ENCODE measurements at regions not wholly inside any gene's neighbourhood (a gene's known extent, or its start where the extent isn't known, plus 50 kb on each side); places are given as distances from the start of the nearest gene placed in this dataset.
A peak's percentile ranks its signal among the peaks of the same experiment; 100 is the strongest.

- no peaks in the 10 kb centered on the region for H3K79me2 ChIP-seq (ENCODE audit: control insufficient read depth, insufficient read depth, low read length, unreplicated experiment)
- no peaks in the 10 kb centered on the region for H3K36me3 ChIP-seq (ENCODE audit: insufficient read depth, low read length)
- H3K27me3 ChIP-seq (ENCODE audit: insufficient read depth, low read length): no peaks in the 10 kb centered on the region
- H3K27ac ChIP-seq (ENCODE audit: low read depth, low read length): no peak overlapping the region
- peak overlapping the region; percentile 51 for H3K4me3 ChIP-seq (ENCODE audit: low read depth, low read length)
- H3K4me1 ChIP-seq (ENCODE audit: control insufficient read depth, insufficient read depth, low read length, unreplicated experiment): no peaks in the 10 kb centered on the region
- peak overlapping the region; percentile 50 for H2AFZ ChIP-seq (ENCODE audit: low read length, unreplicated experiment)
Measured at GRCh38 chr4:29565256-29565655, 1154.9 kb upstream of the PCDH7 start.

DNA sequence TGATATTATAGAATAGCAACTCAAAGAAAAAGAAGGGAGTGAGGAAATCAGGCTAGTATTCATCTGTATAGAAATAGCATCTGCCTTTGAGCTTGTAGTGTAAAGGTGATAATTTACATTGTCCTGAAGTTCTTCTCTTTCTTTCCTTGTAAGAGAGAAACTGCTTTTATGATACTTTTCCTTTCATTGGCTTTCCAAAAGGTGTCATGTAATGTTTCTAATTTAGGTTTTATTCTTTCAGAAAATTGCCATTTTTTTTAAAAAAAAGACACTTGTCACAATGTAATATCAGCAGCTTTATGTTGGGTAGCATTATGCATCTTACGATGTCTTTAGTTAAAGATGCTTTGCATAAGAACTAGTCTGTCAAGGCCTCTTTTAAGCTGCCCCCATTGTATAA is 1153.8 kb upstream of the PCDH7 start:
- no peaks in the 10 kb centered on the region for H3K27me3 ChIP-seq (ENCODE audit: insufficient read depth, low read length)
- no peak overlapping the region for H3K4me3 ChIP-seq (ENCODE audit: low read depth, low read length)
- H2AFZ ChIP-seq (ENCODE audit: low read length, unreplicated experiment): peak overlapping the region; percentile 3

GRCh38 chr4:29571322-29571721 is 1148.8 kb upstream of the PCDH7 start:
- H2AFZ ChIP-seq (ENCODE audit: low read length, unreplicated experiment): no peak overlapping the region
- H3K4me1 ChIP-seq (ENCODE audit: control insufficient read depth, insufficient read depth, low read length, unreplicated experiment): no peaks in the 10 kb centered on the region
- H3K27me3 ChIP-seq (ENCODE audit: insufficient read depth, low read length): no peaks in the 10 kb centered on the region
- H3K36me3 ChIP-seq (ENCODE audit: insufficient read depth, low read length): no peaks in the 10 kb centered on the region
- H3K79me2 ChIP-seq (ENCODE audit: control insufficient read depth, insufficient read depth, low read length, unreplicated experiment): no peaks in the 10 kb centered on the region
- H3K4me3 ChIP-seq (ENCODE audit: low read depth, low read length): no peak overlapping the region
- H3K27ac ChIP-seq (ENCODE audit: low read depth, low read length): no peak overlapping the region

More for the DNA sequence above, 1153.8 kb upstream of the PCDH7 start:
- Histone ChIP-seq H3K79me2 (ENCODE audit: control insufficient read depth, insufficient read depth, low read length, unreplicated experiment) (no peaks in the 10 kb centered on the region), H3K27ac (ENCODE audit: low read depth, low read length) (no peak overlapping the region), H3K36me3 (ENCODE audit: insufficient read depth, low read length) (no peaks in the 10 kb centered on the region), H3K4me1 (ENCODE audit: control insufficient read depth, insufficient read depth, low read length, unreplicated experiment) (no peaks in the 10 kb centered on the region)

DNA sequence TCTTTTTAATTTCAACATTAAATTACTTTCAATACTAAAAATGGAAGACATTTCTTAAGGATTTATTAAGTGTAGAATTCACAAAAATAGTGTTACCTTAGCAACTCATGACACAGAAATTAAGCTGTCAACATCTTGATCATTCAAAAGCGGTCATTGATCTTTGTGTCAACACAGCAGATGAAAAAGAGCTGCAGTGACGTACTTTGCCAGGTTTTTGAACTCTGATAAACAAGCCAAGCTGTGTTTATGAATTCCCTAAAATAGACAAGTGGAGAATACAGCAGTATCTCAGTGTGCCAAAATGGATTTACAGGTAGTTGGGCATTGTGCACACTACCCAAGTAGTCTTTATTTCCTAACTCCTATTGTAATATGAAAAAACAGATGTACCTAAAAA is 1141.8 kb upstream of the PCDH7 start:
- Histone ChIP-seq H3K4me3 (ENCODE audit: low read depth, low read length) (no peak overlapping the region), H3K27me3 (ENCODE audit: insufficient read depth, low read length) (no peaks in the 10 kb centered on the region), H3K36me3 (ENCODE audit: insufficient read depth, low read length) (no peaks in the 10 kb centered on the region), H2AFZ (ENCODE audit: low read length, unreplicated experiment) (no peak overlapping the region), H3K4me1 (ENCODE audit: control insufficient read depth, insufficient read depth, low read length, unreplicated experiment) (no peaks in the 10 kb centered on the region), H3K27ac (ENCODE audit: low read depth, low read length) (no peak overlapping the region), H3K79me2 (ENCODE audit: control insufficient read depth, insufficient read depth, low read length, unreplicated experiment) (no peaks in the 10 kb centered on the region)

DNA sequence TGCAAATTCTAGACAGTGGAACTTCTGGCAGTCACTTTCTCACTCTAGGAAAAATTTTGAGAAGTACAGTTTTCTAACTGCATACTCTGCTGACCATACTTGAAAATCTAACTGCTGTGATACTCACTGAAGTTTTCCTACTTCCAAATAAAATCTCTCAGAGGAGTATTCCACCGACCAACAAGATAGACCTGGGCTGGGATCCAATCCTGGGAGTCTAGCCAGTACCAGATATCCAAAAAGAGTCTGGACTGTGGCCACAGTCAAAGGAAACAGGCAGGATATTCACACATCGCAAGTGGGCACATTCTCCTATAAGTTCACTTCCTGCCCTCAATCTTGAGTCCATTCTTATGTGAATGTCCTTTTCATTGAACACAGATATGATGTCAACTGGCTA is 1138.7 kb upstream of the PCDH7 start:
- Histone ChIP-seq H3K4me3 (ENCODE audit: low read depth, low read length) (no peak overlapping the region), H3K79me2 (ENCODE audit: control insufficient read depth, insufficient read depth, low read length, unreplicated experiment) (no peaks in the 10 kb centered on the region), H3K27ac (ENCODE audit: low read depth, low read length) (no peak overlapping the region), H3K4me1 (ENCODE audit: control insufficient read depth, insufficient read depth, low read length, unreplicated experiment) (no peaks in the 10 kb centered on the region), H3K36me3 (ENCODE audit: insufficient read depth, low read length) (no peaks in the 10 kb centered on the region), H3K27me3 (ENCODE audit: insufficient read depth, low read length) (no peaks in the 10 kb centered on the region), H2AFZ (ENCODE audit: low read length, unreplicated experiment) (no peak overlapping the region)

DNA sequence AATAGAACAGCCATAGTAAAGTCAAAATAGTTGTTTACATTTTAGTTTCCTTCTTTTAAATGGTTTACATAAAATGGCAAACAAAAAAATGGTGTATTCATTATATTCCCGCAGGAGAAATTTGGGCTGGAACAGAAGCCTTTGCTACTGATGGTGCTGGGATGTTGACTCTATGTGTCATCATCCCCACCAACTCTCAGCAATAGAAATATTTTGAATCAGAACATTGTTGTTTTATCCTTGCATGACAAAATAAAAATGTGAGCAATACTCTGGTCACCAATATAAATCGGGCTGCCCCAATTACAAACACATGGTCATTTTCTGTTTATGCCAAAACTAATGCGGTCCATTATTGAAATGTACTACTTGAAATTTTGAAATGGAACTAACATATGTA is 1131.6 kb upstream of the PCDH7 start:
- H3K36me3 ChIP-seq (ENCODE audit: insufficient read depth, low read length): no peaks in the 10 kb centered on the region
- H2AFZ ChIP-seq (ENCODE audit: low read length, unreplicated experiment): no peak overlapping the region
- H3K79me2 ChIP-seq (ENCODE audit: control insufficient read depth, insufficient read depth, low read length, unreplicated experiment): no peaks in the 10 kb centered on the region
- H3K27ac ChIP-seq (ENCODE audit: low read depth, low read length): no peak overlapping the region
- peaks cover 6% of the 10 kb centered on the region for H3K4me1 ChIP-seq (ENCODE audit: control insufficient read depth, insufficient read depth, low read length, unreplicated experiment)
- no peaks in the 10 kb centered on the region for H3K27me3 ChIP-seq (ENCODE audit: insufficient read depth, low read length)
- H3K4me3 ChIP-seq (ENCODE audit: low read depth, low read length): no peak overlapping the region

- Histone ChIP-seq H3K36me3 (ENCODE audit: insufficient read depth, low read length) (no peaks in the 10 kb centered on the region), H3K4me3 (ENCODE audit: low read depth, low read length) (no peak overlapping the region), H3K27ac (ENCODE audit: low read depth, low read length) (no peak overlapping the region), H3K4me1 (ENCODE audit: control insufficient read depth, insufficient read depth, low read length, unreplicated experiment) (no peaks in the 10 kb centered on the region), H3K27me3 (ENCODE audit: insufficient read depth, low read length) (no peaks in the 10 kb centered on the region), H3K79me2 (ENCODE audit: control insufficient read depth, insufficient read depth, low read length, unreplicated experiment) (no peaks in the 10 kb centered on the region), H2AFZ (ENCODE audit: low read length, unreplicated experiment) (no peak overlapping the region)
Measured at GRCh38 chr4:29596228-29596627, 1123.9 kb upstream of the PCDH7 start.

DNA sequence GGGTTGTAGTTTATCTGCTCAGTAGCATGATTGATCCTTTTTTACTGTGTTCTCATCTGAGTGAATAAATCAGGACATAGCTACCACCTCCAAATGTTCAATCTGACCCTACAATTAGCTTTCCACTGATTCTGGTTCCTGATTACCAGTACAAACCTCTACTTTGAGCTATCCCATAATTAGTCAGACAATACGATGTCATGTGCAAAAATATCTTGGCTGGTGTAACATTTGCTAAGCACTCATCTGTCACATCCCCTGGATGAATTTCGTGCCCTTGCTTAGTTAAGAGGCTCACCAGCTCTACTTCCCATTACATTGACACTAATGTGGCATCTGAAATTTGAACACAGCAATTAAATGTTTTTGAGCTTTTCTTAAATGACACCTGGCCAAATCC is 1101.0 kb upstream of the PCDH7 start:
- H3K79me2 ChIP-seq (ENCODE audit: control insufficient read depth, insufficient read depth, low read length, unreplicated experiment): no peaks in the 10 kb centered on the region
- H2AFZ ChIP-seq (ENCODE audit: low read length, unreplicated experiment): peak overlapping the region; percentile 14
- no peak overlapping the region for H3K27ac ChIP-seq (ENCODE audit: low read depth, low read length)
- H3K36me3 ChIP-seq (ENCODE audit: insufficient read depth, low read length): no peaks in the 10 kb centered on the region
- no peaks in the 10 kb centered on the region for H3K4me1 ChIP-seq (ENCODE audit: control insufficient read depth, insufficient read depth, low read length, unreplicated experiment)
- no peaks in the 10 kb centered on the region for H3K27me3 ChIP-seq (ENCODE audit: insufficient read depth, low read length)
- H3K4me3 ChIP-seq (ENCODE audit: low read depth, low read length): no peak overlapping the region

DNA sequence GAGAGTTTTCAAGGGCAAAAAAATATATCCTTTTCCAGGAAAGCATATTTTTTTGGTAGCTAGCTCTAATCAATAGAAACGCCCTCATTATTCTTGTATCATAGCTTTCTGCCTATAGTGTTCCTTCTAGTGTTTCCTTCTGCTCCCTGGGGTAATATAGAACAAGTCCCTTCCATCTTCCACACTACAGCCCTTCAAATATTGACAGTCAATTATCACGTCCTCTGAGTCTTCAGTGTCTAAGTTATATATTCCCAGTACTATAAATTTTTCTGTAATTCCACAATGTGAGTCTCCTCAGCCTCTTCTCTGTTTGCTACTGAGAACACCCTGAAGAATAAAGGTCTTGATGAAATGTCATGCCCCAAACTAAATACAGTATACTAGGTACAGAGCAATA is 1088.0 kb upstream of the PCDH7 start:
- Histone ChIP-seq H3K4me1 (ENCODE audit: control insufficient read depth, insufficient read depth, low read length, unreplicated experiment) (no peaks in the 10 kb centered on the region), H3K27me3 (ENCODE audit: insufficient read depth, low read length) (no peaks in the 10 kb centered on the region), H3K79me2 (ENCODE audit: control insufficient read depth, insufficient read depth, low read length, unreplicated experiment) (no peaks in the 10 kb centered on the region), H3K36me3 (ENCODE audit: insufficient read depth, low read length) (no peaks in the 10 kb centered on the region), H2AFZ (ENCODE audit: low read length, unreplicated experiment) (no peak overlapping the region), H3K4me3 (ENCODE audit: low read depth, low read length) (no peak overlapping the region), H3K27ac (ENCODE audit: low read depth, low read length) (no peak overlapping the region)

DNA sequence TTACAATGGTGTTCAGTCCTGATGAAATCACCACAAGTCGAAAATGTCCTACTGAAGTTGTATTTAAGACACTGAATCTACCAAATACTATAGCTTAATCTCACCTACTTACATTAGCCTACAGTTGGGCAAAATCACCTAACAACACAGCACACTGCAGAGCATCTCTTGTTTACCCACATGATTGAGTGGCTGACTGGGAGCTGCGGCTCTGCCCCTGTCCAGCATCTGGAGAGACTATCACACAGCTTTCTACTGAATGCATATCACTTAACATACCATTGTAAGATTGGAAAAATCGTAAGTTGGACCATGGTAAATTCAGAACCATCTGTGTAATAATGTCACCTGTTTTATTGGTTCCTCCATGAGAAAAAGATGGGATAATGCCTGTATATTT is 1083.2 kb upstream of the PCDH7 start:
- Histone ChIP-seq H3K4me3 (ENCODE audit: low read depth, low read length) (no peak overlapping the region), H3K4me1 (ENCODE audit: control insufficient read depth, insufficient read depth, low read length, unreplicated experiment) (no peaks in the 10 kb centered on the region), H2AFZ (ENCODE audit: low read length, unreplicated experiment) (no peak overlapping the region), H3K27me3 (ENCODE audit: insufficient read depth, low read length) (no peaks in the 10 kb centered on the region), H3K27ac (ENCODE audit: low read depth, low read length) (no peak overlapping the region), H3K79me2 (ENCODE audit: control insufficient read depth, insufficient read depth, low read length, unreplicated experiment) (no peaks in the 10 kb centered on the region), H3K36me3 (ENCODE audit: insufficient read depth, low read length) (no peaks in the 10 kb centered on the region)

GRCh38 chr4:29653221-29653620 is 1066.9 kb upstream of the PCDH7 start:
- Histone ChIP-seq H3K36me3 (ENCODE audit: insufficient read depth, low read length) (no peaks in the 10 kb centered on the region), H3K79me2 (ENCODE audit: control insufficient read depth, insufficient read depth, low read length, unreplicated experiment) (no peaks in the 10 kb centered on the region), H2AFZ (ENCODE audit: low read length, unreplicated experiment) (no peak overlapping the region), H3K4me3 (ENCODE audit: low read depth, low read length) (no peak overlapping the region), H3K27me3 (ENCODE audit: insufficient read depth, low read length) (no peaks in the 10 kb centered on the region), H3K4me1 (ENCODE audit: control insufficient read depth, insufficient read depth, low read length, unreplicated experiment) (no peaks in the 10 kb centered on the region), H3K27ac (ENCODE audit: low read depth, low read length) (no peak overlapping the region)

DNA sequence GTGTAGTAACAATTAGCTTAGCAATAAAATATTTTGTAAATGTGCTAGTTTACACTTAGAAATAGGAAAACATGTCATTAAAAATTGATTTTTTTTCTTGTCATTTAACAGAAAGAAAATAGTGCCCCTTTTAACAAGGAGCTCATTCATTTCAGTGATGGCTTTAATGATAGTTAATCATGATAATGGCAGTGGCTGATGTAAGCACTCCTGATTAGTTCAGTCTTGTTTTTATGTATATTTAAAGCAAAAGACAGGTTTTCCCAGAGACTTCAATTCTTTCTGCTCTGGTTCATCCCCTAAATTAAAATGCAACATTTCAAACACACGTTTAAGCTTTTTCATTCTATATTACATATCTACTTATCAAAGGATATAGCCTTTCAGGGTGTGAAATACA is 1039.5 kb upstream of the PCDH7 start:
- Histone ChIP-seq H3K4me3 (ENCODE audit: low read depth, low read length) (no peak overlapping the region), H3K27me3 (ENCODE audit: insufficient read depth, low read length) (no peaks in the 10 kb centered on the region), H2AFZ (ENCODE audit: low read length, unreplicated experiment) (no peak overlapping the region), H3K79me2 (ENCODE audit: control insufficient read depth, insufficient read depth, low read length, unreplicated experiment) (no peaks in the 10 kb centered on the region), H3K27ac (ENCODE audit: low read depth, low read length) (no peak overlapping the region), H3K36me3 (ENCODE audit: insufficient read depth, low read length) (no peaks in the 10 kb centered on the region), H3K4me1 (ENCODE audit: control insufficient read depth, insufficient read depth, low read length, unreplicated experiment) (no peaks in the 10 kb centered on the region)
